Ishikawa (cell line): ENCODE measurements at regions not wholly inside any gene's neighbourhood (a gene's known extent, or its start where the extent isn't known, plus 50 kb on each side); places are given as distances from the start of the nearest gene placed in this dataset.

Source experiments
- CEBPB ChIP-seq: IDR thresholded peaks from 2 replicates; pipeline ENCODE4 v1.6.1; 2012
- CREB1 ChIP-seq: IDR thresholded peaks from 2 replicates; pipeline ENCODE4 v1.6.1; 2012; ENCODE audit warnings: low read depth
- EGR1 ChIP-seq: IDR thresholded peaks from 2 replicates; pipeline ENCODE4 v1.6.1; 2012
- EP300 ChIP-seq: IDR thresholded peaks from 2 replicates; pipeline ENCODE4 v1.6.1; 2012; ENCODE audit warnings: borderline replicate concordance
- FOXM1 ChIP-seq: IDR thresholded peaks from 2 replicates; pipeline ENCODE4 v1.6.1; 2012; ENCODE audit warnings: low read depth, borderline replicate concordance
- MAX ChIP-seq: IDR thresholded peaks from 2 replicates; pipeline ENCODE4 v1.6.1; 2012
- NFIC ChIP-seq: IDR thresholded peaks from 2 replicates; pipeline ENCODE4 v1.6.1; 2012
- RAD21 ChIP-seq: IDR thresholded peaks from 2 replicates; pipeline ENCODE4 v1.6.1; 2012; ENCODE audit warnings: low read depth
- REST ChIP-seq: IDR thresholded peaks from 2 replicates; pipeline ENCODE4 v1.6.1; 2012; ENCODE audit warnings: low read depth, mild to moderate bottlenecking
- TAF1 ChIP-seq: IDR thresholded peaks from 2 replicates; pipeline ENCODE4 v1.6.1; 2012; ENCODE audit warnings: low read depth, mild to moderate bottlenecking
- TCF12 ChIP-seq: IDR thresholded peaks from 2 replicates; pipeline ENCODE4 v1.6.1; 2012; ENCODE audit warnings: low read depth
- TEAD4 ChIP-seq: IDR thresholded peaks from 2 replicates; pipeline ENCODE4 v1.6.1; 2012
- USF1 ChIP-seq: IDR thresholded peaks from 2 replicates; pipeline ENCODE4 v1.6.1; 2012
- YY1 ChIP-seq: IDR thresholded peaks from 2 replicates; pipeline ENCODE4 v1.6.1; 2012; ENCODE audit warnings: low read depth
- ZBTB7A ChIP-seq: IDR thresholded peaks from 2 replicates; pipeline ENCODE4 v1.6.1; 2012; ENCODE audit warnings: low read depth

GRCh38 chr12:82300611-82301010 is 57.6 kb downstream of the CCDC59 start:
- TF ChIP-seq USF1 (no peak), EGR1 (no peak), MAX (no peak), REST (no peak), EP300 (no peak), NFIC (no peak), TCF12 (no peak), CEBPB (no peak), TAF1 (no peak), CREB1 (no peak), FOXM1 (no peak)

DNA sequence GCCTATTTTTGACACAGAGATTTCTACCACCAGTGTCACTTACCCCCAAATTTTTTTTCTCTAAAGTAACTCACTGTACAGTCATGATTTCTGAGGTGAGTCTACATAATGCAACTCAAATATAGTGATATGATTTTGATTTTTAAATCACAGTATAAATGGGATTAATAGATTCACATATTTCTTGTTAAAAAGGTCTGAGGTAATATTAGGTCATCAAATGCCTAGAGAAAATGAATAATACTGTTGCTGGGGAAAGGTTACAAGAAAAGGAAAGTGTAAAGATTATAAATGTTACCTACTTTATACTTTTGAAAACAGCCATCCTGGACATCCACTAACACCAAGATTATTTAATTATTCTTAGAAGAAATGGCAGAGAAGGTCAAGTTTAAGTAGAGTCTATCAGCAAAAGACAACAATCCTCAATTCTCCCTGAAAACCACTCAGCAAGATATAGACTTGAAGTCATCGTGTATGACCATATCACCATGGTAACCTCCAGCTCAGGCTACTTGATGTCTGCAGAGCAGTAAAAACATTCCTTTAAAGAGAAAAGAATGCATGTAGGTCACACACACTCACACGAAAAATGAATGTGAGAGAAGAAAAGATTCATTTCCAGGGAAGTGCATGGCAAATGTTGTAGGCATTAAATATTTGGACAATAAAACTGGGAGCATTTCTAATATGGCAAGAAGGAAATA is 58.7 kb downstream of the CCDC59 start:
- no peak for TF ChIP-seq EGR1

DNA sequence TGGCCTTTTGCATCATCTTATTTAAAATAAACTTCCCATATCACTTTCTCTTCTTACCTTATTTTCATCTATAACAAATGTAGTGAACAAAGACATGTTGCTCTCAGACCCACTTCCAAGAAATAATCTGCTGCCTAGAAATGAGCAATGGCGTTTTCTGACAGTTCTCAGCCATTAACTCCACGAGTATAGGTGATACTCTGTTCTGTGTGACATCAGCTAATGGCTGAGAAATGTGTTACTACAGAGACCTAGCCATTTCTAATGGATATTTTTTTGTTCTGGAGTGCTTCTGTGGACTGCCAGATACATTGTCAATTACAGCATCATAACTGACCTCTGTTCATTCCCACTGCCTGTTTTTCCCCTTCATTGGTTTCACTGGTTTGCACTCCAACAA is 67.8 kb downstream of the CCDC59 start:
- TF ChIP-seq USF1 = no peak
- TF ChIP-seq EGR1 = no peak
- no peak for TF ChIP-seq ZBTB7A
- TF ChIP-seq MAX = no peak
- TF ChIP-seq REST = no peak
- TF ChIP-seq RAD21 = no peak
- TF ChIP-seq TEAD4 = no peak
- no peak for TF ChIP-seq EP300
- no peak for TF ChIP-seq CREB1

GRCh38 chr12:82279536-82280058 is 78.6 kb downstream of the CCDC59 start:
- no peak for TF ChIP-seq RAD21
- no peak for TF ChIP-seq TEAD4
- no peak for TF ChIP-seq NFIC
- no peak for TF ChIP-seq USF1
- no peak for TF ChIP-seq MAX
- no peak for TF ChIP-seq ZBTB7A
- no peak for TF ChIP-seq YY1
- no peak for TF ChIP-seq TCF12
- no peak for TF ChIP-seq FOXM1
- no peak for TF ChIP-seq TAF1
- TF ChIP-seq CEBPB = no peak
- TF ChIP-seq CREB1 = no peak
- TF ChIP-seq EGR1 = no peak

DNA sequence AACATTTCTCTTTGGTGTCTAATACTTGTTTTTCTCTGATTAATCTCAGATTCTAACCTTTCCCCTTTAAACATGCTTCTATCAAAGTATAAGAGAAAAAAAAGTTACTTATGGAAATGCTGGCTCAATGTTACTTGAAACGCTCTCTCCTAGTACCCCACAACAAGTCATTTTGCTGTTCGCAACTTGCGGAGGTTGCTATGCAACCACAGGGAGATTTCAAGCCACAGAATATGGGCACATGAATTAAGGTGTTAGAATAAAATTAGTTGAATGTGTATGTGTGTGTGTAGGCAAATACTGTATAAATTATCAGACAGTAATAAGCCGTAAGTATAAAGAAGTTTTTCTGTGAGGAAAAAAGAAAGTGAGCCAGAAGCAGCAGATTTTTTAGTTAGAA is 80.6 kb downstream of the CCDC59 start:
- TF ChIP-seq ZBTB7A (no peak), FOXM1 (no peak), TCF12 (no peak), TAF1 (no peak), EP300 (no peak), MAX (no peak), EGR1 (no peak), CEBPB (no peak), YY1 (no peak), USF1 (no peak), REST (no peak), RAD21 (no peak), TEAD4 (no peak)
